Right atrium auricular region (tissue), 2 donors: ENCODE measurements at regions not wholly inside any gene's neighbourhood (a gene's known extent, or its start where the extent isn't known, plus 50 kb on each side); places are given as distances from the start of the nearest gene placed in this dataset.
"Not testable (repeated sequence)": the region's sequence is repeated elsewhere in the genome, so short reads cannot be mapped to it uniquely, and the experiment has no call there.

ENCODE experiments used
- DNase-seq: peaks from one replicate; pipeline ENCODE4 v3.0.0-alpha.2; 2019; ENCODE audit warnings: low spot score
- H3K27ac ChIP-seq, 2 donors: fragments of 200-600 bp; sonication (generic); 1 replicate in 1 of 2; 2 replicates in 1 of 2; pipeline ENCODE4 v1.5.1; 2016 to 2019
- H3K27me3 ChIP-seq, 2 donors: fragments of 200-600 bp; sonication (generic); one replicate each; pipeline versions ENCODE4 v1.5.1 to v1.6.0; 2017 to 2019
- H3K36me3 ChIP-seq: fragments of 200-600 bp; sonication (generic); one replicate; pipeline ENCODE4 v1.5.1; 2016
- H3K4me1 ChIP-seq, 2 donors: fragments of 200-600 bp; sonication (generic); one replicate each; pipeline versions ENCODE4 v1.5.1 to v1.6.0; 2017 to 2019
- H3K4me3 ChIP-seq, 2 donors: fragments of 200-600 bp; sonication (generic); 1 replicate in 1 of 2; 2 replicates in 1 of 2; pipeline ENCODE4 v1.5.1; 2017 to 2019; ENCODE audit warnings: mild to moderate bottlenecking in 1 of 2, moderate library complexity in 1 of 2
- H3K9me3 ChIP-seq, 2 donors: fragments of 200-600 bp; sonication (generic); one replicate each; pipeline ENCODE4 v1.5.1; 2019
- TF ChIP-seq, protein P1 (sequence below), 2 donors: fragments of 200-600 bp; sonication (generic); IDR thresholded peaks; one replicate each; pipeline ENCODE4 v1.5.1; 2019; ENCODE audit warnings: antibody characterized with exemption in 2 of 2

DNA sequence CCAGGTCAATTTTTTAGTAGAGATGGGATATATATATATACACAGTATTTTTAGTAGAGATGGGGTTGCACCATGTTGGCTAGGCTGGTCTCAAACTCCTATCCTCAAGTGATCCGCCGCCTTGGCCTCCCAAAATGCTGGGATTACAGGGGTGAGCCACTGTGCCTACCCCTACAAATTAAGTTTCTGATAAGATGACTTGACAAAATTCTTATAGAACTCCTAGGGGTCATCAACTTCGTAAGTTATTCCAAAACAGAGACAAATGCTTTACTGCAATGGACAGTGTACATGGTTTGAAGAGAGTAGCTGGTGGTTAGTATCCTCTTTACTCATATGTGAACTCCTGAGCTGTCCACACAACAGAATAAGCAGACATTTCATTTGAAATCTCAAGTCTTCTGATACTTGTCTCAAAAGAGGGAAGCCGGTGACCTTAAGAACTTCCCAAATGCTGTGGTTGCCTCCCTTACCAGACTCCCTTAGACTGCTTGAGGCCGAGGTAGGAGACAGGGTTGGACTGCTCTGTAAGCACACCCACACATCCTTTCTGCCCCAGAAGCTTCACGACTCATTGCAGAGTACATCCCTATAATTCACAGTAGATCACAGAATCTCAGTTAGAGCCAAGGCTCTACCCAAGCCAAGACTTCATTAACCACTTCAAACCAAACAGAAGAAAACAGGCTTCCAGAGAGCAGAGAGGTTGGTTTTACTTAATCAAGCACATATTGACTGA lies 244.1 kb upstream of the IRF2BP2 start:
- TF ChIP-seq, protein P1, sequence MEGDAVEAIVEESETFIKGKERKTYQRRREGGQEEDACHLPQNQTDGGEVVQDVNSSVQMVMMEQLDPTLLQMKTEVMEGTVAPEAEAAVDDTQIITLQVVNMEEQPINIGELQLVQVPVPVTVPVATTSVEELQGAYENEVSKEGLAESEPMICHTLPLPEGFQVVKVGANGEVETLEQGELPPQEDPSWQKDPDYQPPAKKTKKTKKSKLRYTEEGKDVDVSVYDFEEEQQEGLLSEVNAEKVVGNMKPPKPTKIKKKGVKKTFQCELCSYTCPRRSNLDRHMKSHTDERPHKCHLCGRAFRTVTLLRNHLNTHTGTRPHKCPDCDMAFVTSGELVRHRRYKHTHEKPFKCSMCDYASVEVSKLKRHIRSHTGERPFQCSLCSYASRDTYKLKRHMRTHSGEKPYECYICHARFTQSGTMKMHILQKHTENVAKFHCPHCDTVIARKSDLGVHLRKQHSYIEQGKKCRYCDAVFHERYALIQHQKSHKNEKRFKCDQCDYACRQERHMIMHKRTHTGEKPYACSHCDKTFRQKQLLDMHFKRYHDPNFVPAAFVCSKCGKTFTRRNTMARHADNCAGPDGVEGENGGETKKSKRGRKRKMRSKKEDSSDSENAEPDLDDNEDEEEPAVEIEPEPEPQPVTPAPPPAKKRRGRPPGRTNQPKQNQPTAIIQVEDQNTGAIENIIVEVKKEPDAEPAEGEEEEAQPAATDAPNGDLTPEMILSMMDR (IDR thresholded peaks at IDR 0.05), result no peak
- H3K27ac ChIP-seq, result no peak overlapping the region
- H3K9me3 ChIP-seq, result no peaks in the 10 kb centered on the region
- H3K4me3 ChIP-seq, result no peak overlapping the region
- H3K36me3 ChIP-seq, result no peaks in the 10 kb centered on the region
- no peak for DNase-seq
- H3K27me3 ChIP-seq, result no peaks in the 10 kb centered on the region
- H3K4me1 ChIP-seq, result peaks cover 0 to 12% of the 10 kb centered on the region in 2 donors

DNA sequence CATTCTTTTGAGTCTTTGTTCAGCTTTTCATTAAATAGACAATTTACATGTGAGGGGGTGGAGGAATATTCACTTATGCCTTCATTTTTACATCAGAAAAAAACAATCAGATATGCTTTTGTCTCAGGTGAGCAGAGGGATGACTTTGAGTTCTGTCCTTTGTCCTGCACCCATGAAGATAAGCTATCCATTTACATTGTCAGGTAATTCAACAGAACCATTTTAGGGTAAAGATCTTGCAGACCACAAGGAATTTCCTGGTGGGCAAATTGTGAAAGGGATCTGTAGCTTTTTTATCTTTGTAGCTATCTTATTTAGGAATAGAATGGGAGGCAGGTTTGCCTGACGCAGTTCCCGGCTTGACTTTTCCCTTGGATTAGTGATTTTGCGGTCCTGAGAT lies 242.7 kb upstream of the IRF2BP2 start:
- Histone ChIP-seq H3K36me3 (no peaks in the 10 kb centered on the region), H3K4me3 (no peak overlapping the region), H3K9me3 (no peaks in the 10 kb centered on the region), H3K4me1 (peaks cover 0 to 12% of the 10 kb centered on the region in 2 donors), H3K27ac (no peak overlapping the region), H3K27me3 (no peaks in the 10 kb centered on the region)
- no peak for DNase-seq
- TF ChIP-seq, protein P1 (IDR thresholded peaks at IDR 0.05), result no peak

DNA sequence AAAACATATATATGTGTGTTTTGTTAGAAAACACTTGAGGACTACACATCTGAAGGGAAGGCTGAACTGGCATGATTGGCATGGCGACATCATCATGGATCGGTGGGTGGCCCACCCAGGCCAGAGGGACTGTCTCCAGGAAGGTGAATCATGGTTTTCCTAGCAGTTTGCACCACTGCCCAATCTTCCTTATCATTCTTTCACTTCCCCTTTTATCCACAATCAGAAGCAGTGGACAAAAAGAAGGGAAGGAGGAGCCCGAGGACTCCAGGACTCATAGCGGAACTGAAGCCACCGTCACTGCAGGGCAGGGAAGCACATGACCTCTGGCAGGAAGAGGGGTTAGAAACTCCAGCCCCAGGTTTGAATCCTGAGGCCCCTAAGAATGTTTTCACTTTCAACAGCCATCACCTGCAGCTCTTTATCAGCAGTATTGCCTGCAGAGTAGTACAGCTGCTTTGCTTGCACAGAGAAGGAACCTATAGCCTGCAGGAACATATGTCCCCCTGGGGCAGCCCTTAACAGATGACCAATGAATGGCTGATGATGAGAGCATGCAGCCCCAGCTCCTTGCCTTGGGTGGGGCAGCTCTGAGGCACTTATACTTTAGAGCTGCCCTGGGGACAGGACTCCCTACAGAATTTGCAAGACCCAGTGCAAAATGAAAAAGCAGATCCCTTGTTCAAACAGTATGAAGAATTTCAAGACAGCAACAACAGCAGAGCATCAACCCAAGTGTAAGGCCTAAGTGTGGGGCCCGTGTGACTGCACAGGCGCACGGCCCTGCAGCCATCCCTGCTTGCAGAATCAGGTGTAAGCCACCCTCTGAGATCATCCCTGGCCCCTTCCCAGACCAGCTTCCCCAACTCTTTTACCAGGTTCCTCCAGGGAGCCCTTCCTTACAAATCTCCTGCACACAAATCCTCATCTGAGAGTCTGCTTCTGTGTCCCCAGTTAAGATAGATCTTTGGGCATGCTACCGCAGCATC lies 241.8 kb upstream of the IRF2BP2 start:
- peaks cover 0 to 9% of the 10 kb centered on the region in 2 donors for H3K4me1 ChIP-seq
- TF ChIP-seq, protein P1 (IDR thresholded peaks at IDR 0.05), result no peak
- no peaks in the 10 kb centered on the region for H3K36me3 ChIP-seq
- H3K27me3 ChIP-seq, result no peaks in the 10 kb centered on the region
- H3K4me3 ChIP-seq, result no peak overlapping the region
- no peak for DNase-seq
- H3K27ac ChIP-seq, result no peak overlapping the region
- H3K9me3 ChIP-seq, result no peaks in the 10 kb centered on the region

- H3K4me1 ChIP-seq, result peaks cover 0 to 14% of the 10 kb centered on the region in 2 donors
- H3K4me3 ChIP-seq, result no peak overlapping the region
- H3K27ac ChIP-seq, result no peak overlapping the region
- no peaks in the 10 kb centered on the region for H3K9me3 ChIP-seq
- no peaks in the 10 kb centered on the region for H3K36me3 ChIP-seq
- TF ChIP-seq, protein P1 (IDR thresholded peaks at IDR 0.05), result no peak
- no peak for DNase-seq
- no peaks in the 10 kb centered on the region for H3K27me3 ChIP-seq
Observed at GRCh38 chr1:234849832-234850231, 239.9 kb upstream of the IRF2BP2 start.

GRCh38 chr1:234848972-234849649 lies 239.1 kb upstream of the IRF2BP2 start:
- Histone ChIP-seq H3K4me1 (peaks cover 0 to 19% of the 10 kb centered on the region in 2 donors), H3K27me3 (no peaks in the 10 kb centered on the region), H3K27ac (no peak overlapping the region), H3K9me3 (no peaks in the 10 kb centered on the region), H3K4me3 (no peak overlapping the region), H3K36me3 (no peaks in the 10 kb centered on the region)
- no peak for DNase-seq
- TF ChIP-seq, protein P1 (IDR thresholded peaks at IDR 0.05), result no peak

DNA sequence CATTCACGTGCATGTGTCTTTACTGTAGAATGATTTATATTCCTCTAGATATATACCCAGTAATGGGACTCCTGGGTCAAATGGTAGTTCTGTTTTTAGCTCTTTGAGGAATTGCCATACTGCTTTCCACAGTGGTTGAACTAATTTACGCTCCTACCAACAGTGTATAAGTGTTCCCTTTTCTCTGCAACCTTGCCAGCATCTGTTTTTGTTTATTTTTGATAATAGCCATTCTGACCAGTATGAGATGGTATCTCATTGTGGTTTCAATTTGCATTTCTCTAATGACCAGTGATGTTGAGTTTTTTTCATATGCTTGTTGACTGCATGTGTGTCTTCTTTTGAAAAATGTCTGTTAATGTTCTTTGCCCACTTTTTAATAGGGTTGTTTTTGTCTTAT lies 236.8 kb upstream of the IRF2BP2 start:
- not testable (repeated sequence) for H3K4me3 ChIP-seq, DNase-seq, H3K9me3 ChIP-seq, H3K27me3 ChIP-seq, H3K27ac ChIP-seq, H3K36me3 ChIP-seq
- peaks cover 0 to 36% of the 10 kb centered on the region in 2 donors for H3K4me1 ChIP-seq
